AG08396 (cell line): ENCODE measurements at regions not wholly inside any gene's neighbourhood (a gene's known extent, or its start where the extent isn't known, plus 50 kb on each side); places are given as distances from the start of the nearest gene placed in this dataset.
"Not testable (repeated sequence)": the region's sequence is repeated elsewhere in the genome, so short reads cannot be mapped to it uniquely, and the experiment has no call there.

ENCODE experiments used
- DNase-seq: peaks from one replicate; pipeline ENCODE4 v3.0.0; 2012; ENCODE audit warnings: low spot score, mixed read lengths

- DNase-seq: no peak
These were observed 617.4 kb downstream of the SI start for GRCh38 chr3:164460851-164461250.

- no peak for DNase-seq
These were observed 618.7 kb downstream of the SI start for GRCh38 chr3:164459521-164460151.

GRCh38 chr3:164458986-164459385 lies 619.3 kb downstream of the SI start:
- DNase-seq: no peak

GRCh38 chr3:164453714-164454113 lies 624.6 kb downstream of the SI start:
- no peak for DNase-seq

GRCh38 chr3:164452707-164453106 lies 625.6 kb downstream of the SI start:
- DNase-seq: no peak

- DNase-seq: no peak
These were observed 627.0 kb downstream of the SI start for GRCh38 chr3:164451072-164451910.

- DNase-seq: no peak
These were observed 627.9 kb downstream of the SI start for GRCh38 chr3:164450276-164450905.

- DNase-seq: no peak
These were observed 659.1 kb downstream of the SI start for GRCh38 chr3:164419220-164419619.

GRCh38 chr3:164418414-164418813 lies 659.9 kb downstream of the SI start:
- no peak for DNase-seq

- DNase-seq: no peak
These were observed 660.3 kb downstream of the SI start for GRCh38 chr3:164417955-164418354.

GRCh38 chr3:164416491-164417222 lies 661.6 kb downstream of the SI start:
- no peak for DNase-seq

GRCh38 chr3:164408326-164408725 lies 670.0 kb downstream of the SI start:
- DNase-seq: no peak

- DNase-seq: no peak
These were observed 671.2 kb downstream of the SI start for GRCh38 chr3:164407111-164407510.

GRCh38 chr3:164406281-164406680 lies 672.0 kb downstream of the SI start:
- DNase-seq: no peak

GRCh38 chr3:164401923-164402322 lies 676.4 kb downstream of the SI start:
- no peak for DNase-seq

GRCh38 chr3:164401440-164401839 lies 676.9 kb downstream of the SI start:
- DNase-seq: not testable (repeated sequence)

- no peak for DNase-seq
These were observed 680.8 kb downstream of the SI start for GRCh38 chr3:164397462-164397861.

GRCh38 chr3:164393171-164393570 lies 685.1 kb downstream of the SI start:
- no peak for DNase-seq

- no peak for DNase-seq
These were observed 688.2 kb downstream of the SI start for GRCh38 chr3:164390046-164390445.

GRCh38 chr3:164387236-164387635 lies 691.1 kb downstream of the SI start:
- no peak for DNase-seq

GRCh38 chr3:164380156-164380555 lies 698.1 kb downstream of the SI start:
- no peak for DNase-seq

- DNase-seq: no peak
These were observed 700.8 kb downstream of the SI start for GRCh38 chr3:164377466-164377865.
